ENCODE measurements at regions not wholly inside any gene's neighbourhood (a gene's known extent, or its start where the extent isn't known, plus 50 kb on each side); places are given as distances from the start of the nearest gene placed in this dataset.

DNA sequence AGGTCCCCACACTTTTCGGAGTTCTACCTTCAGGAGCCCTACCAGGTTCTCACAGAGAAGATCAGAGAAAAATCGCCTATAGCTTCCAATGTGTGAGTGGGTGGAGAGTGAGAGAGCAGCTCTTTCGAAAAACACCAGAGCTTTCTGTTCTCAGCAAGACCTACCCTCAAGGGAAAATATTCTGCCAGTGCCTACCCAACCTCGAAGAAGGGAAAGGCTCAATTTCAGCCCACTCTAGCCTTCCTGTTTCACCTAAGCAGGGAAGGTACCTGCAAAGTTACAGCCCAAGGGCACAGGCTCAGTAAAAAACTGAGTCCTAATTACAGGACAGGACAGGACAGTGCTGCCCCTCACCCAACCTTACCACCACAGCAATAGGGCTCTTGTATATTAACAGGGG, 104.0 kb upstream of the WDR17 start:
- H3K27me3 Mint-ChIP-seq (ENCODE audit: insufficient read depth), result no peaks in the 10 kb centered on the region; the same call in 1 of the 2 replicates

GRCh38 chr4:175970072-175970471, 95.6 kb upstream of the WDR17 start:
- DNase-seq, result no peak
- no peak overlapping the region for H3K4me3 Mint-ChIP-seq
- H3K27ac Mint-ChIP-seq, result no peak overlapping the region
- no peaks in the 10 kb centered on the region for H3K4me1 Mint-ChIP-seq (ENCODE audit: low read depth)
- H3K9me3 Mint-ChIP-seq, result no peaks in the 10 kb centered on the region
- no peaks in the 10 kb centered on the region for H3K36me3 Mint-ChIP-seq (ENCODE audit: low read depth)
- H3K27me3 Mint-ChIP-seq (ENCODE audit: insufficient read depth), result no peaks in the 10 kb centered on the region; the same call in 1 of the 2 replicates
- TF ChIP-seq, protein P1, sequence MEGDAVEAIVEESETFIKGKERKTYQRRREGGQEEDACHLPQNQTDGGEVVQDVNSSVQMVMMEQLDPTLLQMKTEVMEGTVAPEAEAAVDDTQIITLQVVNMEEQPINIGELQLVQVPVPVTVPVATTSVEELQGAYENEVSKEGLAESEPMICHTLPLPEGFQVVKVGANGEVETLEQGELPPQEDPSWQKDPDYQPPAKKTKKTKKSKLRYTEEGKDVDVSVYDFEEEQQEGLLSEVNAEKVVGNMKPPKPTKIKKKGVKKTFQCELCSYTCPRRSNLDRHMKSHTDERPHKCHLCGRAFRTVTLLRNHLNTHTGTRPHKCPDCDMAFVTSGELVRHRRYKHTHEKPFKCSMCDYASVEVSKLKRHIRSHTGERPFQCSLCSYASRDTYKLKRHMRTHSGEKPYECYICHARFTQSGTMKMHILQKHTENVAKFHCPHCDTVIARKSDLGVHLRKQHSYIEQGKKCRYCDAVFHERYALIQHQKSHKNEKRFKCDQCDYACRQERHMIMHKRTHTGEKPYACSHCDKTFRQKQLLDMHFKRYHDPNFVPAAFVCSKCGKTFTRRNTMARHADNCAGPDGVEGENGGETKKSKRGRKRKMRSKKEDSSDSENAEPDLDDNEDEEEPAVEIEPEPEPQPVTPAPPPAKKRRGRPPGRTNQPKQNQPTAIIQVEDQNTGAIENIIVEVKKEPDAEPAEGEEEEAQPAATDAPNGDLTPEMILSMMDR (IDR thresholded peaks at IDR 0.05), result no peak

More for the DNA sequence above, 104.0 kb upstream of the WDR17 start:
- H3K4me3 Mint-ChIP-seq, result no peak overlapping the region
- DNase-seq, result no peak
- no peaks in the 10 kb centered on the region for H3K9me3 Mint-ChIP-seq
- TF ChIP-seq, protein P1 (IDR thresholded peaks at IDR 0.05), result no peak
- no peaks in the 10 kb centered on the region for H3K36me3 Mint-ChIP-seq (ENCODE audit: low read depth)
- H3K27ac Mint-ChIP-seq, result no peak overlapping the region
- no peaks in the 10 kb centered on the region for H3K4me1 Mint-ChIP-seq (ENCODE audit: low read depth)

- TF ChIP-seq, protein P1 (IDR thresholded peaks at IDR 0.05), result no peak
- Mint-ChIP-seq H3K36me3 (ENCODE audit: low read depth) (no peaks in the 10 kb centered on the region), H3K27ac (no peak overlapping the region), H3K4me3 (no peak overlapping the region), H3K4me1 (ENCODE audit: low read depth) (no peaks in the 10 kb centered on the region), H3K27me3 (ENCODE audit: insufficient read depth) (no peaks in the 10 kb centered on the region; the same call in 1 of the 2 replicates), H3K9me3 (no peaks in the 10 kb centered on the region)
- DNase-seq, result no peak
Measured at GRCh38 chr4:175970724-175971123, 94.9 kb upstream of the WDR17 start.

DNA sequence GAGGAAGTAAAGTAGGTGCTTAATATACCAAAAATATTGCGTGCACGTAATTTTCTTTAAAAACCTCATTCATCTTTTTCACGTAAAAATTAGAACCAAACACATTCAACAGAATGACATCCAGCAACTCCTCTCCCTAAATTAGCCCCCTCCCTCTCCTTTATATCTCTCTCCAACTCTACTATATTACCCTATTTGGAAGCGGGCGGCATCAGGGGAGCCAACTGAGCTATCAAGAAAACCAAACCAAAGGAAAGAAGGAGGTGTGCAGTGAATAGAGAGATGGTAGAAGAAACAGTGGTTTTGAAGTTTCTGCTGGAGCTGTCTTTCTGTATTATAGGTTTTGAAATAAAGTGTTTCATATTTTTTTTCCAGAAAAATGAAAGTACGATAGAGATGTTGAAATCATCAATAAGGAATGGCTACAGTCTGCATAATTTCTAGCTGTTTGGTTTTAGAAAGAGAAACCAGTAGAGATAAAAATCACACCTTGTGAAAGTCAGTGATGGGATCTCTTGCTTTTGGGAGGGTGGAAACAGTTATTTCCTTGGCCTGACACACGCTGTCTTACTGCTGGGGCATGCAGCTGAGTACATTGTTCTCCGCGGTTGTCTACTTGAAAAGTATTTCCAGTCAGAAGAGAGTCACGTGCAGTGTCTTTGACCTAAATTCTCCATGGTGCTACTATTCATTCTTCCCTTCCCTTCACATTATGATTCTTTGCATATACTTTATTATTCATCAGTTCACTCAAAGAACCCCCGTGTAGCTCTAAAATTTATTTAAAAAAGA, 94.1 kb upstream of the WDR17 start:
- no peaks in the 10 kb centered on the region for H3K4me1 Mint-ChIP-seq (ENCODE audit: low read depth)
- TF ChIP-seq, protein P1 (IDR thresholded peaks at IDR 0.05), result no peak

DNA sequence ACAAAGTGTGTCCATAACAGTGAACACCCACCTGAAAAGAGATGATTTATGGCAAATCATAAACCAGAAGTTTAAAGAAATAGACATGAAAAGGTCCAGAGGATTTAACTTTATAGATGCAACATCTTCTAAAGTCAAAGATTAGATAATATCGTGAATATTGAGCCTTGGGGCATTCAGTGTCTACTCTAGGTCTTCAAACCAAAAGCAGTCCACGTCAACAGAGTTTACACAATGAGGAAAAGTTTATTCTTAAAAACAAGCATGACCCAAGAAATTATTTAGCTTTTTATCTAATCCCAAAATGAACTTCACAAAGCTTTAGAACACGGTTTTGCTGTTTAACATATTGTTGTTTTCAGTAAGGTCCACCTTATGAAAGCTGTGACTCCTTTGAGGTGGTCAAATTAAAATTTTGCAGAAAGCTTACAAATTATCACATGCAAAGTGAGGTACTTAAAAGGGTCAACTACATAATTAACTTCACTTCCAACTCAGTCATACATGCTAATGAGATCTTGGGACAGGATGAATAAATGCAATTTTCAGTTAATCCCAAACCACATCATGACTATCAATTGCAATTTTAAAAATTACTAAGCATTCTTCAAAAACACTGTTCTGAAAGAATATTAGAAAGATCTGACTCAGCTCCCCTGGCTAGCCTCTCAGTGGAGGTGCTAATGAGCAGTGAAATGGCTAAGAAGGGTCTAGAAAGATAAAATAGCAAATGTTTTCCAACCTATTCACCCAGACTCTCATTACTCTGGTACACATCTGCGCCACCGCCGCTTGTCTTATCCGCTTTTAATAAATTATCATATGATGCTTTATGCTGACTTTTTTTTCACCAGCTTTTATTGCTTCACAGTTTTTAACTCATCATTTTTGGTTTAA, 92.4 kb upstream of the WDR17 start:
- Mint-ChIP-seq H3K9me3 (no peaks in the 10 kb centered on the region), H3K4me3 (no peak overlapping the region)

More for the DNA sequence above, 94.1 kb upstream of the WDR17 start:
- H3K9me3 Mint-ChIP-seq, result no peaks in the 10 kb centered on the region
- DNase-seq, result no peak
- H3K36me3 Mint-ChIP-seq (ENCODE audit: low read depth), result no peaks in the 10 kb centered on the region
- H3K27me3 Mint-ChIP-seq (ENCODE audit: insufficient read depth), result no peaks in the 10 kb centered on the region; the same call in 1 of the 2 replicates
- H3K27ac Mint-ChIP-seq, result no peak overlapping the region
- H3K4me3 Mint-ChIP-seq, result no peak overlapping the region; the same call in 1 of the 2 replicates

More for the DNA sequence above, 92.4 kb upstream of the WDR17 start:
- H3K27ac Mint-ChIP-seq, result no peak overlapping the region
- no peak for DNase-seq
- H3K27me3 Mint-ChIP-seq (ENCODE audit: insufficient read depth), result no peaks in the 10 kb centered on the region; the same call in 1 of the 2 replicates
- no peaks in the 10 kb centered on the region for H3K4me1 Mint-ChIP-seq (ENCODE audit: low read depth)
- TF ChIP-seq, protein P1 (IDR thresholded peaks at IDR 0.05), result no peak
- no peaks in the 10 kb centered on the region for H3K36me3 Mint-ChIP-seq (ENCODE audit: low read depth)
